ENCODE measurements at regions not wholly inside any gene's neighbourhood (a gene's known extent, or its start where the extent isn't known, plus 50 kb on each side); places are given as distances from the start of the nearest gene placed in this dataset.

DNA sequence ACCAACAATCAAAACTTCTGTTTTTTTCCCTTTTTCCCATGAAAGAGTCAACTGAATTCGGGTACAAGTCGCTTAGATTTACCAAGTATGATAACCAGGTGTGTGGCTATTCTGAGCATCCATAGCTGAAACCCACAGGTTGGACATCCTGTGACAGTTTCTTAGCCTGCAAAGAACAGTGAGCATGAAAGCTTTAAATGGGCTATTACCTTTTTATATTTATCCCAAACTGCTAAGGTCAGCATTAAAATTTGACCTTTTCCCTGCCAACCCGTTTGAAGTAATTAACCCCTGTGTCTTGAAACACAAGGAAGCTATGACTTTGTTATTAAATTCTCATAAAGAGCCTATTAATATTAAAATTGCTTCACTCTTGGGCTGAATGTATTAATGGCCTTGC, 1065.0 kb upstream of the RBFOX1 start:
- no peak for DNase-seq (ENCODE audit: extremely low spot score)
- POLR2A ChIA-PET = no interaction called here
- CTCF ChIA-PET = no interaction called here
- TF ChIP-seq, protein P1, sequence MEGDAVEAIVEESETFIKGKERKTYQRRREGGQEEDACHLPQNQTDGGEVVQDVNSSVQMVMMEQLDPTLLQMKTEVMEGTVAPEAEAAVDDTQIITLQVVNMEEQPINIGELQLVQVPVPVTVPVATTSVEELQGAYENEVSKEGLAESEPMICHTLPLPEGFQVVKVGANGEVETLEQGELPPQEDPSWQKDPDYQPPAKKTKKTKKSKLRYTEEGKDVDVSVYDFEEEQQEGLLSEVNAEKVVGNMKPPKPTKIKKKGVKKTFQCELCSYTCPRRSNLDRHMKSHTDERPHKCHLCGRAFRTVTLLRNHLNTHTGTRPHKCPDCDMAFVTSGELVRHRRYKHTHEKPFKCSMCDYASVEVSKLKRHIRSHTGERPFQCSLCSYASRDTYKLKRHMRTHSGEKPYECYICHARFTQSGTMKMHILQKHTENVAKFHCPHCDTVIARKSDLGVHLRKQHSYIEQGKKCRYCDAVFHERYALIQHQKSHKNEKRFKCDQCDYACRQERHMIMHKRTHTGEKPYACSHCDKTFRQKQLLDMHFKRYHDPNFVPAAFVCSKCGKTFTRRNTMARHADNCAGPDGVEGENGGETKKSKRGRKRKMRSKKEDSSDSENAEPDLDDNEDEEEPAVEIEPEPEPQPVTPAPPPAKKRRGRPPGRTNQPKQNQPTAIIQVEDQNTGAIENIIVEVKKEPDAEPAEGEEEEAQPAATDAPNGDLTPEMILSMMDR (IDR thresholded peaks at IDR 0.05; ENCODE audit: control extremely low read depth, extremely low read depth, low read depth, missing control alignments) = no peak

DNA sequence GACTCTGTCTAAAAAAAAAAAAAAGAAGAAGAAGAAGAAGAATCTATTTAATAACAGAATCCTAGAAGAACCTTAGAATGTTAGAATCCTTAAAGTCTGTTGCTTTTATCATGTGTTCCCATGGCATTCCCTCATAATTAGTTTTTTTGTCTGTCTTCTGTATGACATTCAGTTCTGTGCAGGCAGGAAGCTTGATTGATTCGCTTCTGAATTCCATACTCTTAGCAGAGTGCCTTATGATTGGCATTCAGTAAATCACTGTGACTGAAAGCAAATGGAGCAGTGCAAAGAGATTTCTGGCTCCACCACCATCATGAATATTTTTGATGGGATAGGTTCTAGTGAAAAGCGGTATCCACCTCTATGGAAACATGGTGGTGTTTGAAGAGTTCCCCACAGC, 1065.9 kb upstream of the RBFOX1 start:
- POLR2A ChIA-PET = no interaction called here
- TF ChIP-seq, protein P1 (IDR thresholded peaks at IDR 0.05; ENCODE audit: control extremely low read depth, extremely low read depth, low read depth, missing control alignments) = no peak
- CTCF ChIA-PET = no interaction called here

DNA sequence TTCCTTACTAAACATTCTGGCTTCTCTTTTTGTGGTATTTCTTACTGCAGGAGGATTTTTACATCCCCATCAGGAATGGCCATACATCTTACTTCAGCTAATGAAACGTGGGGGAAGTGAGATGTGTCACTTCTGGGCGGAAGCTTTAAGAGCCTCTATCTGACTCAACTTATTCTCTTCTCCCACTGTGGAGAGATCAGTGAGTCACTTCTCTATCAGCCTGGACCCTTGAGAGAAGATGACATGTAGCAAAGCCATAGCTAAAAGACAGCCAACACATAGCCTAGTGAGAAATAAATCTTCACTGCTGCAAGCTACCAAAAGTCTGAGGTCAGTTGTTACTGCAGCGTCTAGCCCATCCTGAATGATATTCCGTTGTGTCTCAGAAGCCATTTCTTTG, 1066.7 kb upstream of the RBFOX1 start:
- ChIA-PET CTCF (interaction anchor here (0.6 kb wide), 1 partner anchor 39 kb away, joined by 3 read pairs; no protein-coding TSS in a partner anchor), POLR2A (no interaction called here)
- no peak for DNase-seq (ENCODE audit: extremely low spot score)
- TF ChIP-seq, protein P1 (IDR thresholded peaks at IDR 0.05; ENCODE audit: control extremely low read depth, extremely low read depth, low read depth, missing control alignments) = no peak

More for the DNA sequence above, 1065.9 kb upstream of the RBFOX1 start:
- no peak for DNase-seq (ENCODE audit: extremely low spot score)

DNA sequence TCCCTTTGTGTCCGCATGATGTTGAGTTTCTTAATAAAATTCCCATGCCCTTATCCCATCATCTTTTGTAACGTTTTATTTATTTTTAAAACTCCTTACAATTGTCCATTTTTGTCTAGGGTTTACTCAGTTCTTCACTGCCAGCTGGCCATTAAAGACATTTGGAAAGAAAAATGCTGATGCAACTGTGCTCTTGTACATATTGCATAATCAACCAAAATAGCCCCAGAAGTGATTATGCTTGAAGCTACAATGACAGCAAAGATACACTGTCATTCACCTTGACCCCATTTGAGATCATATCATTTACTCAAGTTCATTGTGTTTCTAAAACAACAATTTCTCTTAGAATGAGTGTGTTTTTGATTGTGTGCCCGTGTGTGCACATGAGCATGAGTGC, 1074.6 kb upstream of the RBFOX1 start:
- ChIA-PET CTCF (no interaction called here), POLR2A (no interaction called here)
- DNase-seq (ENCODE audit: extremely low spot score) = no peak
- TF ChIP-seq, protein P1 (IDR thresholded peaks at IDR 0.05; ENCODE audit: control extremely low read depth, extremely low read depth, low read depth, missing control alignments) = no peak

DNA sequence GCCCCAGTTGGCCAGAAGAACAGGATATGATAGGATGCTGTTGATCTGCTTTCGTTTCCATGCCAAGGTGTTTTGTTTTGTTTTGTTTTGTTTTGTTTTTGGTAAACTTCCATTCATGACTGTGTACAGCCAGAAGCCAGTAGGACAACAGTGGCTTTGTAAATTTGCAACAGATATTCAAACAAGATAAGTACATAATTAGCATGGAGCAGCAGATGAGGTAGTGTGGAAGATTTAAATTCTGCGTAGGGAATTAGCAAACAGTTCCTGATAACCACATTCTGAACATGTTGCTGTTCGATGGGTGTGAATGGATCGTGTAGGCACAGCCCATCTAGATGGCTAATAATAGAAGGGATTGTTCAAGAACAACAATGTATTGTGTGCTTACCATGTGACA, 1080.1 kb upstream of the RBFOX1 start:
- ChIA-PET POLR2A (no interaction called here), CTCF (no interaction called here)
- DNase-seq (ENCODE audit: extremely low spot score) = no peak
- TF ChIP-seq, protein P1 (IDR thresholded peaks at IDR 0.05; ENCODE audit: control extremely low read depth, extremely low read depth, low read depth, missing control alignments) = no peak

DNA sequence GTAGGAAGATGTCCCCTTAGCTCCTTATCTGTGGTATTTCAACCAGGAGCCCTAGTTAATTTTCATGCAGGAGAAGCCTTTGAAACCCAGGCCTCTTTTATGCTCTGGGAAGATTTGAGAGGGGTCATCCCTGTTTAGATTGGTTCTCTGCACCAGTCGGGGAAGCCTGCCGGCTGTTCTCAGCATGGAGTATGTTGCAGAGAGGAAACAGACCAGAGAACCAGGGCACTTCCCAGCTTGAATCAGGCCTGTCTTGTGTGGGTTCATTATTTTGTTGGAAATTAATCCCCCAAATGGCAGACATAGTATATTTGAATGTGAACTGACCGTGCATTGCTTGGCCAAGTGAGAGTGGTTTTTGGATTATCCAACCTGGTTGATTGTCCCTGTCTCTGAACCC, 1082.1 kb upstream of the RBFOX1 start:
- TF ChIP-seq, protein P1 (IDR thresholded peaks at IDR 0.05; ENCODE audit: control extremely low read depth, extremely low read depth, low read depth, missing control alignments) = no peak
- DNase-seq (ENCODE audit: extremely low spot score) = no peak
- ChIA-PET CTCF (no interaction called here), POLR2A (no interaction called here)

DNA sequence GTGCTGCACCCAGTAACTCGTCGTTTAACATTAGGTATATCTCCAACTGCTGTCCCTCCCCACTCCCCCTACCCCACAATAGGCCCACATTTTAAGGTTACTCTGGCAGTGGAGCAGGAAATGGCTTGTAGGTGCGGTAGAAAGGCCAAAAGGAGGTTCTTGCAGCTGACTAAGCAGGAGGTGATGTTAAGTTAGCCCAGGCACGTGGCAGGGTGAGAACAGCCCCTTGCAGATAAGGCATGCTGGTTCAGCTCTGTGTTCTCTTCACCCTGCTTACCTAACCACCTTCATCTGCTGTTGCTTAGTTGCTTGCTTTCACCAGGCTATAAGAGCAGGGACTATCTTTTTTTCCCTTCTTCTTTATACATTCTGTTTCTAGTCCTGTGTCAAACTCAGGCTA, 1082.8 kb upstream of the RBFOX1 start:
- DNase-seq (ENCODE audit: extremely low spot score) = no peak
- ChIA-PET POLR2A (no interaction called here), CTCF (no interaction called here)
- TF ChIP-seq, protein P1 (IDR thresholded peaks at IDR 0.05; ENCODE audit: control extremely low read depth, extremely low read depth, low read depth, missing control alignments) = no peak
